ENCODE measurements at regions not wholly inside any gene's neighbourhood (a gene's known extent, or its start where the extent isn't known, plus 50 kb on each side); places are given as distances from the start of the nearest gene placed in this dataset.

DNA sequence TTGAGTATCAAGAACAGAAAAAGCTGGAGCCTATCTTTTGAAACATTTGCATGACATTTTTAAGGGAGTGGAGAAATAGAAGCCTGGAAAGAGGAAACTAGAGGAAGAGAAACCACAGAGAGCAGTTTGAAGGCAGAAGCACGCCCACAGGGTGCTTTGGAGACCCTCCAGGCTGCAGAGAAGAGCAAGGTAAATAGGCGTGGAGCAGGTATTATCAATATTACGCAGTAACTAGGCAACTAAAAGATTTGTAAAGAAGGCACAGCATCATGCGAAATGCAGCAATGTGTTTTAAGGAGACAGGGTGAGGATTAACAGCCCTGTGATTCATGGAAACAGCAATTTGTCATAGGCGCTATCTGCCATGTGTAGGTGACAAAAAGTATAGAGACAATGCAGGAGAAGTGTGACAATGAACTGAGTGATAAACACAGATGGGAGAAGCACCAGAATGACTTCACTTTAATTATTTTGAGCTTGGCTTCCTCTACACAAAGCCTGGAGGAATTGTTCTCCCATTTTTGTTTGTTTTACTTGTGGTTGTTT is 281.2 kb downstream of the BRINP1 start:
- Mint-ChIP-seq H3K4me1 (peaks cover 55% of the 10 kb centered on the region), H3K4me3 (no peak overlapping the region), H3K36me3 (ENCODE audit: low read depth) (peaks cover 3% of the 10 kb centered on the region; the same call in 1 of the 3 replicates), H3K9me3 (no peaks in the 10 kb centered on the region), H3K27ac (peak overlapping the region; percentile 83), H3K27me3 (ENCODE audit: insufficient read depth, low read depth, poor library complexity) (no peaks in the 10 kb centered on the region)
- no peaks in the 10 kb centered on the region for H4K20me1 ChIP-seq (replicated peaks; ENCODE audit: insufficient read depth)
- H3K9me2 ChIP-seq (ENCODE audit: insufficient read depth): peaks cover 11% of the 10 kb centered on the region; the same call in 1 of the 2 replicates
- peak overlapping the region; percentile 11; the same call in 1 of the 2 replicates for H3K4me3 ChIP-seq
- no peaks in the 10 kb centered on the region for H3K79me2 ChIP-seq (replicated peaks; ENCODE audit: insufficient read depth)
- TF ChIP-seq EZH2phosphoT487 (IDR thresholded peaks at IDR 0.05; ENCODE audit: unreplicated experiment): no peak
- TF ChIP-seq JUNB (IDR thresholded peaks at IDR 0.05; ENCODE audit: unreplicated experiment): no peak
- TF ChIP-seq ZNF114 (CRISPR knock-in tag; IDR thresholded peaks at IDR 0.05): no peak
- no peak for TF ChIP-seq EZH2 (IDR thresholded peaks at IDR 0.05; ENCODE audit: low read depth, unreplicated experiment)
- no peak for TF ChIP-seq CREB1 (CRISPR knock-in tag; IDR thresholded peaks at IDR 0.05; ENCODE audit: low read depth)
- TF ChIP-seq, protein P1, sequence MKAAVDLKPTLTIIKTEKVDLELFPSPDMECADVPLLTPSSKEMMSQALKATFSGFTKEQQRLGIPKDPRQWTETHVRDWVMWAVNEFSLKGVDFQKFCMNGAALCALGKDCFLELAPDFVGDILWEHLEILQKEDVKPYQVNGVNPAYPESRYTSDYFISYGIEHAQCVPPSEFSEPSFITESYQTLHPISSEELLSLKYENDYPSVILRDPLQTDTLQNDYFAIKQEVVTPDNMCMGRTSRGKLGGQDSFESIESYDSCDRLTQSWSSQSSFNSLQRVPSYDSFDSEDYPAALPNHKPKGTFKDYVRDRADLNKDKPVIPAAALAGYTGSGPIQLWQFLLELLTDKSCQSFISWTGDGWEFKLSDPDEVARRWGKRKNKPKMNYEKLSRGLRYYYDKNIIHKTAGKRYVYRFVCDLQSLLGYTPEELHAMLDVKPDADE (IDR thresholded peaks at IDR 0.05): no peak
- no peak for TF ChIP-seq POLR2AphosphoS5 (IDR thresholded peaks at IDR 0.05; ENCODE audit: low read depth)
- no peak for TF ChIP-seq NANOG (IDR thresholded peaks at IDR 0.05; ENCODE audit: borderline replicate concordance)
- TF ChIP-seq, protein P2, sequence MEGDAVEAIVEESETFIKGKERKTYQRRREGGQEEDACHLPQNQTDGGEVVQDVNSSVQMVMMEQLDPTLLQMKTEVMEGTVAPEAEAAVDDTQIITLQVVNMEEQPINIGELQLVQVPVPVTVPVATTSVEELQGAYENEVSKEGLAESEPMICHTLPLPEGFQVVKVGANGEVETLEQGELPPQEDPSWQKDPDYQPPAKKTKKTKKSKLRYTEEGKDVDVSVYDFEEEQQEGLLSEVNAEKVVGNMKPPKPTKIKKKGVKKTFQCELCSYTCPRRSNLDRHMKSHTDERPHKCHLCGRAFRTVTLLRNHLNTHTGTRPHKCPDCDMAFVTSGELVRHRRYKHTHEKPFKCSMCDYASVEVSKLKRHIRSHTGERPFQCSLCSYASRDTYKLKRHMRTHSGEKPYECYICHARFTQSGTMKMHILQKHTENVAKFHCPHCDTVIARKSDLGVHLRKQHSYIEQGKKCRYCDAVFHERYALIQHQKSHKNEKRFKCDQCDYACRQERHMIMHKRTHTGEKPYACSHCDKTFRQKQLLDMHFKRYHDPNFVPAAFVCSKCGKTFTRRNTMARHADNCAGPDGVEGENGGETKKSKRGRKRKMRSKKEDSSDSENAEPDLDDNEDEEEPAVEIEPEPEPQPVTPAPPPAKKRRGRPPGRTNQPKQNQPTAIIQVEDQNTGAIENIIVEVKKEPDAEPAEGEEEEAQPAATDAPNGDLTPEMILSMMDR (conservative IDR thresholded peaks at IDR 0.05; ENCODE audit: low read depth in 2 of 2): no peak
- TF ChIP-seq, protein P3, sequence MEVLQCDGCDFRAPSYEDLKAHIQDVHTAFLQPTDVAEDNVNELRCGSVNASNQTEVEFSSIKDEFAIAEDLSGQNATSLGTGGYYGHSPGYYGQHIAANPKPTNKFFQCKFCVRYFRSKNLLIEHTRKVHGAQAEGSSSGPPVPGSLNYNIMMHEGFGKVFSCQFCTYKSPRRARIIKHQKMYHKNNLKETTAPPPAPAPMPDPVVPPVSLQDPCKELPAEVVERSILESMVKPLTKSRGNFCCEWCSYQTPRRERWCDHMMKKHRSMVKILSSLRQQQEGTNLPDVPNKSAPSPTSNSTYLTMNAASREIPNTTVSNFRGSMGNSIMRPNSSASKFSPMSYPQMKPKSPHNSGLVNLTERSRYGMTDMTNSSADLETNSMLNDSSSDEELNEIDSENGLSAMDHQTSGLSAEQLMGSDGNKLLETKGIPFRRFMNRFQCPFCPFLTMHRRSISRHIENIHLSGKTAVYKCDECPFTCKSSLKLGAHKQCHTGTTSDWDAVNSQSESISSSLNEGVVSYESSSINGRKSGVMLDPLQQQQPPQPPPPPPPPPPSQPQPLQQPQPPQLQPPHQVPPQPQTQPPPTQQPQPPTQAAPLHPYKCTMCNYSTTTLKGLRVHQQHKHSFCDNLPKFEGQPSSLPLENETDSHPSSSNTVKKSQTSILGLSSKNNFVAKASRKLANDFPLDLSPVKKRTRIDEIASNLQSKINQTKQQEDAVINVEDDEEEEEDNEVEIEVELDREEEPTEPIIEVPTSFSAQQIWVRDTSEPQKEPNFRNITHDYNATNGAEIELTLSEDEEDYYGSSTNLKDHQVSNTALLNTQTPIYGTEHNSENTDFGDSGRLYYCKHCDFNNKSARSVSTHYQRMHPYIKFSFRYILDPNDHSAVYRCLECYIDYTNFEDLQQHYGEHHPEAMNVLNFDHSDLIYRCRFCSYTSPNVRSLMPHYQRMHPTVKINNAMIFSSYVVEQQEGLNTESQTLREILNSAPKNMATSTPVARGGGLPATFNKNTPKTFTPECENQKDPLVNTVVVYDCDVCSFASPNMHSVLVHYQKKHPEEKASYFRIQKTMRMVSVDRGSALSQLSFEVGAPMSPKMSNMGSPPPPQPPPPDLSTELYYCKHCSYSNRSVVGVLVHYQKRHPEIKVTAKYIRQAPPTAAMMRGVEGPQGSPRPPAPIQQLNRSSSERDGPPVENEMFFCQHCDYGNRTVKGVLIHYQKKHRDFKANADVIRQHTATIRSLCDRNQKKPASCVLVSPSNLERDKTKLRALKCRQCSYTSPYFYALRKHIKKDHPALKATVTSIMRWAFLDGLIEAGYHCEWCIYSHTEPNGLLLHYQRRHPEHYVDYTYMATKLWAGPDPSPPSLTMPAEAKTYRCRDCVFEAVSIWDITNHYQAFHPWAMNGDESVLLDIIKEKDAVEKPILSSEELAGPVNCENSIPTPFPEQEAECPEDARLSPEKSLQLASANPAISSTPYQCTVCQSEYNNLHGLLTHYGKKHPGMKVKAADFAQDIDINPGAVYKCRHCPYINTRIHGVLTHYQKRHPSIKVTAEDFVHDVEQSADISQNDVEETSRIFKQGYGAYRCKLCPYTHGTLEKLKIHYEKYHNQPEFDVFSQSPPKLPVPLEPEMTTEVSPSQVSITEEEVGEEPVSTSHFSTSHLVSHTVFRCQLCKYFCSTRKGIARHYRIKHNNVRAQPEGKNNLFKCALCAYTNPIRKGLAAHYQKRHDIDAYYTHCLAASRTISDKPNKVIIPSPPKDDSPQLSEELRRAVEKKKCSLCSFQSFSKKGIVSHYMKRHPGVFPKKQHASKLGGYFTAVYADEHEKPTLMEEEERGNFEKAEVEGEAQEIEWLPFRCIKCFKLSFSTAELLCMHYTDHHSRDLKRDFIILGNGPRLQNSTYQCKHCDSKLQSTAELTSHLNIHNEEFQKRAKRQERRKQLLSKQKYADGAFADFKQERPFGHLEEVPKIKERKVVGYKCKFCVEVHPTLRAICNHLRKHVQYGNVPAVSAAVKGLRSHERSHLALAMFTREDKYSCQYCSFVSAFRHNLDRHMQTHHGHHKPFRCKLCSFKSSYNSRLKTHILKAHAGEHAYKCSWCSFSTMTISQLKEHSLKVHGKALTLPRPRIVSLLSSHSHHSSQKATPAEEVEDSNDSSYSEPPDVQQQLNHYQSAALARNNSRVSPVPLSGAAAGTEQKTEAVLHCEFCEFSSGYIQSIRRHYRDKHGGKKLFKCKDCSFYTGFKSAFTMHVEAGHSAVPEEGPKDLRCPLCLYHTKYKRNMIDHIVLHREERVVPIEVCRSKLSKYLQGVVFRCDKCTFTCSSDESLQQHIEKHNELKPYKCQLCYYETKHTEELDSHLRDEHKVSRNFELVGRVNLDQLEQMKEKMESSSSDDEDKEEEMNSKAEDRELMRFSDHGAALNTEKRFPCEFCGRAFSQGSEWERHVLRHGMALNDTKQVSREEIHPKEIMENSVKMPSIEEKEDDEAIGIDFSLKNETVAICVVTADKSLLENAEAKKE (CRISPR knock-in tag; IDR thresholded peaks at IDR 0.05): no peak
- TF ChIP-seq ZNF331 (CRISPR knock-in tag; IDR thresholded peaks at IDR 0.05; ENCODE audit: low read depth): no peak
- no peaks in the 10 kb centered on the region for H3K27me3 ChIP-seq (ENCODE audit: insufficient read depth)
- H3F3A ChIP-seq (replicated peaks; ENCODE audit: low read depth): peaks cover 8% of the 10 kb centered on the region; the same call in 1 of the 2 replicates
- peak; percentile 27; the same call in 1 of the 3 replicates for ATAC-seq
- H3K27ac ChIP-seq (ENCODE audit: low read depth): peak overlapping the region; percentile 46
- peak overlapping the region; percentile 64 for H3K4me2 ChIP-seq
- peak; percentile 29 for DNase-seq (ENCODE audit: low spot score)
- no peaks in the 10 kb centered on the region for H3K36me3 ChIP-seq (ENCODE audit: insufficient read depth)
- H3K4me1 ChIP-seq (ENCODE audit: insufficient read depth): peaks cover 40% of the 10 kb centered on the region
- H2AFZ ChIP-seq: no peak overlapping the region; the same call in 1 of the 2 replicates

Data from GM23338 (cell line).